Brain microvascular endothelial cell (primary cell): ENCODE measurements at regions not wholly inside any gene's neighbourhood (a gene's known extent, or its start where the extent isn't known, plus 50 kb on each side); places are given as distances from the start of the nearest gene placed in this dataset.
A peak's percentile ranks its signal among the peaks of the same experiment; 100 is the strongest.

Source experiments
- DNase-seq: peaks from one replicate; pipeline ENCODE4 v3.0.0-alpha.2; 2020
- H3K27ac ChIP-seq: fragments of 250-450 bp; sonication (Bioruptor Pico); 2 replicates; pipeline ENCODE4 v1.5.1; 2020; ENCODE audit warnings: mild to moderate bottlenecking, moderate library complexity
- H3K27me3 ChIP-seq: fragments of 250-450 bp; sonication (Bioruptor Pico); replicated peaks from 2 replicates; pipeline ENCODE4 v1.5.1; 2020; ENCODE audit warnings: mild to moderate bottlenecking
- H3K36me3 ChIP-seq: fragments of 250-450 bp; sonication (Bioruptor Pico); replicated peaks from 2 replicates; pipeline ENCODE4 v1.5.1; 2020; ENCODE audit warnings: mild to moderate bottlenecking
- H3K4me3 ChIP-seq: 2 replicates; pipeline ENCODE4 v1.5.1; 2011; ENCODE audit warnings: low read depth, mild to moderate bottlenecking, control low read depth, low read length, moderate library complexity
- in situ Hi-C: cut with HindIII; loops from 2 replicates; pipeline ENCODE4 v1.10.0; 2017; ENCODE audit warnings: low sequenced_read_pairs, low pct_ligation_motif_present
- TF ChIP-seq, protein P1 (sequence below): IDR thresholded peaks from 2 replicates; pipeline ENCODE4 v1.5.1; 2011; ENCODE audit warnings: low read depth, mild to moderate bottlenecking, moderate library complexity, low read length, control low read depth, inconsistent platforms; ENCODE audit errors: missing control alignments

DNA sequence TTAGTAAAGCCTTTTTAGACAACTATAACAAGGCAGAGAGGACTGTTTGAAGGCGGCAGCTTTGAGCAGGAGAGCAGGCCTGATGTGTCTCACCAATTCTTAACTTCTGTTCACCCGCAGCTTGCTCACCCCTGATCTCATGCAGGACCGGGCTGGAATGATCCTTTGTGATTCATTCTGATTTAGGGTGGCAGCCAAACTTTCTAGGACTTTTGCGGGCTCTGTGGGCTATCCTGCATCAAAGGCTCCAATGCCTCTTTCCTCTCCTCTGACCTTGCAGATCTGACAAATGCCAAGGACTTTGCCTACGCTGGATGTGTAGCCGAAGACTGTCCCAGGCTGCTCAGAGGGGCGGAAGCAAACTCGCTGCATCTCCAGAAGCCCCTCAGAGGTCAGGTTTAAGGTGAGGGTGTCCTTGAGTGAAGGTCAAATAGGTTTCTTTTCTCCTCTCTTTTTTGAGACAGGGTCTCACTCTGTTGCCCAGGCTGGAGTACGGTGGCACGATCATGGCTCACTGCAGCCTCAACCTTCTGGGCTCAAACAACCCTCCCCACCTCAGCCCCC lies 72.3 kb downstream of the VEGFA start:
- Histone ChIP-seq H3K27me3 (no peaks in the 10 kb centered on the region), H3K4me3 (no peak overlapping the region), H3K36me3 (no peaks in the 10 kb centered on the region), H3K27ac (no peak overlapping the region)
- DNase-seq, result no peak
- in situ Hi-C loops, result no loop called here
- TF ChIP-seq, protein P1, sequence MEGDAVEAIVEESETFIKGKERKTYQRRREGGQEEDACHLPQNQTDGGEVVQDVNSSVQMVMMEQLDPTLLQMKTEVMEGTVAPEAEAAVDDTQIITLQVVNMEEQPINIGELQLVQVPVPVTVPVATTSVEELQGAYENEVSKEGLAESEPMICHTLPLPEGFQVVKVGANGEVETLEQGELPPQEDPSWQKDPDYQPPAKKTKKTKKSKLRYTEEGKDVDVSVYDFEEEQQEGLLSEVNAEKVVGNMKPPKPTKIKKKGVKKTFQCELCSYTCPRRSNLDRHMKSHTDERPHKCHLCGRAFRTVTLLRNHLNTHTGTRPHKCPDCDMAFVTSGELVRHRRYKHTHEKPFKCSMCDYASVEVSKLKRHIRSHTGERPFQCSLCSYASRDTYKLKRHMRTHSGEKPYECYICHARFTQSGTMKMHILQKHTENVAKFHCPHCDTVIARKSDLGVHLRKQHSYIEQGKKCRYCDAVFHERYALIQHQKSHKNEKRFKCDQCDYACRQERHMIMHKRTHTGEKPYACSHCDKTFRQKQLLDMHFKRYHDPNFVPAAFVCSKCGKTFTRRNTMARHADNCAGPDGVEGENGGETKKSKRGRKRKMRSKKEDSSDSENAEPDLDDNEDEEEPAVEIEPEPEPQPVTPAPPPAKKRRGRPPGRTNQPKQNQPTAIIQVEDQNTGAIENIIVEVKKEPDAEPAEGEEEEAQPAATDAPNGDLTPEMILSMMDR, result no peak

DNA sequence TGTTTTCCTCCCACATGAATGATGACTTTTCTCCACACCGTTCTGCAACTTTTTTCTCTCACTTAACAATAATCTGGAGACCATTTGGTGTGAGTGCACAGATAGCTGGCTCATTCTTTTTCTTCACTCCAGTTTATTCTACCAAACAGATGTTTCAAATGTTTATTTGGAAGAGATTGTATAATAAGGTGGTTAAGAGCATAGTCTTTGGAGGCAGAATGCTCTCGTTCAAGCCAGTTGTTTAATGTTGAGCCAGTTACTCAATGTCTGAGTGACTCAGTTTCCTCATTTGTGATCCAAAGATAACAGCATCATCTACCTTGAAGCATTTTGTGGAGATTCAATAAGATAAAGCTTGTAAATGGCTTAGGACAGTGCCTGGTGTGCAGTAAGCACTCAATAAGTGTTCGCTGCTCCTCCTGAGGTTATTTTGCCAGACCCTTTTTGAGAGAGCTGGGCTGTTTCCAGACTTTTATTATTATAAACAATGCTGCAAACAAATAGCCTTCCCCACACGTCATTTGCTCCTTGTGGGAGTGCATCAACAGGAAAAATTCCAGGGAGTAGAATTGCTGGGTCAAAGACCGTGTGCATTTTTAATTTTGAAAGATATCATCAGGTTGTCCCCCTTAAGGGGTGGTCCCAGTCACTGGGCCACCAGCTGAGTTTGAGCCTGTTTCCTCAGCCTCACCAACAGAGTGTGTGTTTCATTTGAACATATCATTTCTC lies 70.6 kb downstream of the VEGFA start:
- Histone ChIP-seq H3K36me3 (no peaks in the 10 kb centered on the region), H3K27me3 (no peaks in the 10 kb centered on the region), H3K4me3 (no peak overlapping the region), H3K27ac (no peak overlapping the region)
- no peak for DNase-seq
- TF ChIP-seq, protein P1, result no peak
- in situ Hi-C loops, result no loop called here

DNA sequence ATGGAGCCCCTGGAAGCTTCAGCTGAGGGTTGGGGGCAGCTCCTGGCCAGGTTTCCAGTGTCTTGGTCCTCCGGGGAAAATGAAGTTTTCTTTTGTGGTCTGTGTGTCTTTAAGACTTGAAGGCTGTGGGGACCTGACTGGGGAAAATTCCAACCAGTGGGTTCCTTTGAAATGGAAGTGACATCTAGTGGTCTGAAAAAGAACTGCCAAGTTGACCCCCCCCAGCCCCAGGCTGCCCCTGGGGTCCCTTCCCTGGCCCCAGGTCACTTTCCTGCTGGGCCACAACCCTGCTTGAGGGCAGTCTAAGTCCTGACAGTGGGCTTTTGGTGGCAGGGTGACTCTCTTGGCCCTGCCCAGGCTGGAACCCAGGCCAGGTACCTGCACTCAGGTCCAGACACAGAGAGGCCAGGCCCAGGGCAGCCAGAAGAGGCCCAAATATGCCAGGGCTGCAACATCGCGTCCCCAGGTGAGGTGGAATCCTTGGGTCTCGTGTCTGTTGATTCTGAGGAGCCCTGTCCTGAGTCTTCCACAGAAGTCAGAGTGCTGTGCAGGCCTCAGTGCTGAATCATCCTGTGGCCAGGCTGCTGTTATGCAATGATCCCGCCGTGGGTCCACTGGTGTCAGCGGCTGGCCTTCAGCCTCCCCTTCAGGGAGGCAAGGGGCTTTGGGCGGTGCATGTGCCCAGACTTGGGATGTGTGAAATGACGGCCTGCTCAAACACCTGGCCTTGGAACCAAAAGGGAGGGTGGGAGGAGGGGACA lies 68.4 kb downstream of the VEGFA start:
- no peaks in the 10 kb centered on the region for H3K27me3 ChIP-seq
- H3K4me3 ChIP-seq, result no peak overlapping the region
- peak; percentile 70 for DNase-seq
- TF ChIP-seq, protein P1, result peak; percentile 69
- no peaks in the 10 kb centered on the region for H3K36me3 ChIP-seq
- in situ Hi-C loops, result no loop called here
- H3K27ac ChIP-seq, result no peak overlapping the region

DNA sequence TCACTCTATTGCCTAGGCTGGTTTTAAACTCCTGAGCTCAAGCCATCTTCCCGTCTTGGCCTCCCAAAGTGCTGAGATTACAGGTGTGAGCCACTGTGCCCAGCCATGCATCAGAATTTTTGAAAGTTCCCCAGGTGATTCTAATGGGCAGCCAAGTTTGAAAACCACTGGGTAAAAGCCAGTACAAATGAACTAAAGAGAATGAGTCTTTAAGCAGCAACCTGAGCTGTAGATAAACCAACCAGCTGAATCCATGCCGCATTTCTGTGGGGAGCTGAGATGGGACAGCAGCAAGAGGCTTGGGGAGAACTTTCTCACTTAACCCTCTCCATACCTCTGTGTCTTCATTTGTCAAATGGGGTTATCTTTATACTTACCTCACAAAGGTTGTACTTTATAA lies 67.5 kb downstream of the VEGFA start:
- H3K4me3 ChIP-seq, result no peak overlapping the region
- H3K27ac ChIP-seq, result no peak overlapping the region
- TF ChIP-seq, protein P1, result no peak
- no peak for DNase-seq
- no peaks in the 10 kb centered on the region for H3K36me3 ChIP-seq
- H3K27me3 ChIP-seq, result no peaks in the 10 kb centered on the region
- in situ Hi-C loops, result no loop called here

DNA sequence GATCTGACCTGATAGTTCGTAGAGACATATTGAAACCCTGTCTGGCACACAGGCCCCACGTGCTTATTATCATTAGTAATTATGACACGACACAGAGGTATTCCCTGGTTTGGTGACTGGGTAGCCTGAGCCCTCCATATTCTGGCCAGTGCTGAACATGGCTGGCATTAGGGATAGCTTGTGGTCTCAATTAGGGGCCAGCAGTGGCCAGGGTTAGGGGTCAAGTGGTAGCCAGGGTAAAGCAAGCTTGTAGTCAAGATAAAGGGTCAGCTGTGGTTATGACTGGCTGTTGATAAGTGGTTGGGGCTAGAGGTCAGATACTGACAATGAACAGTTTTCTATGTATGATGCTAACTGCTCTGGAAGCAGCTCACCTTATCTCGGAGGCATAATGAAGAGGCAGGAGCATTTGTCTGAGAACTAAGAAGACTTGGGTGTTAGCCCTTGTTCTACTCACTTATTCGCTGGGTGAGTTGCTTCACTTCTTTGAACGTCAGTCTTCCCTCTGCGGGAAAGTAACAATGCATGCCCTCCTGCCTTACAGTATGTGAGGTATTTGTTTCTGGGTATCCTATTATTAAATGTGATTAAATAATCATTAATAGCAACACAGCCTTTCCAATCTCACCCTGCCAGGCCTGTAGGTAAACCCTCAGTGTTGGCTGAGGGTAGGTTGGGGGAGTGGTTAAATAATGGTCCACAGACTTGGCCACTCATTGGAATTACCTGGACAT lies 66.7 kb downstream of the VEGFA start:
- Histone ChIP-seq H3K4me3 (no peak overlapping the region), H3K36me3 (no peaks in the 10 kb centered on the region), H3K27me3 (no peaks in the 10 kb centered on the region), H3K27ac (no peak overlapping the region)
- no peak for DNase-seq
- in situ Hi-C loops, result no loop called here
- TF ChIP-seq, protein P1, result no peak
